Activated gamma-delta T cell treated with Interleukin-2 at 50 U/mL for 16 hours (primary cell): ENCODE measurements at regions not wholly inside any gene's neighbourhood (a gene's known extent, or its start where the extent isn't known, plus 50 kb on each side); places are given as distances from the start of the nearest gene placed in this dataset.

Source experiments
- DNase-seq: peaks from one replicate; pipeline ENCODE4 v3.0.0-alpha.2; 2020

GRCh38 chr5:56540266-56540665 lies 275.1 kb upstream of the MAP3K1 start:
- DNase-seq: no peak

- no peak for DNase-seq
Observed at GRCh38 chr5:56538580-56538979, 276.8 kb upstream of the MAP3K1 start.

DNA sequence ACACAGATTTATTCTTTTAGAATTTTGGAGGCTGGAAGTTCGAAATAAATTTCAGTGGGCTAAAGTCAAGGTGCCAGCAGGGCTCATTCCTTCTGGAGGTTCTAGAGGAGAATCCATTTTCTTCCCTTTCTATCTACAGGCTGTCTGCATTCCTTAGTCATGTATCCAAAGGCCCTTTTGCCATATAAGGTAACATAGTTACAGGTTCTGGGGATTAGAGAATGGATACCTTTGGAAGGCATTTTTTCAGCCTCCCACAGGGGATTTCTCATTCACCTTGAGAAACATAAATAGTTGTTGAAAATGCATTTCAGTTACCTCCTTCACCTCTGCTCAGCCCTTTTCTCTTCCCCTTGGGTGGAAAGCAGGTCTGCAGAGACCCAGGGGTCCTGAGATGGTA lies 280.0 kb upstream of the MAP3K1 start:
- no peak for DNase-seq

GRCh38 chr5:56534102-56534829 lies 281.1 kb upstream of the MAP3K1 start:
- DNase-seq: no peak

GRCh38 chr5:56532466-56532865 lies 282.9 kb upstream of the MAP3K1 start:
- DNase-seq: no peak

GRCh38 chr5:56530626-56531138 lies 284.7 kb upstream of the MAP3K1 start:
- DNase-seq: no peak

DNA sequence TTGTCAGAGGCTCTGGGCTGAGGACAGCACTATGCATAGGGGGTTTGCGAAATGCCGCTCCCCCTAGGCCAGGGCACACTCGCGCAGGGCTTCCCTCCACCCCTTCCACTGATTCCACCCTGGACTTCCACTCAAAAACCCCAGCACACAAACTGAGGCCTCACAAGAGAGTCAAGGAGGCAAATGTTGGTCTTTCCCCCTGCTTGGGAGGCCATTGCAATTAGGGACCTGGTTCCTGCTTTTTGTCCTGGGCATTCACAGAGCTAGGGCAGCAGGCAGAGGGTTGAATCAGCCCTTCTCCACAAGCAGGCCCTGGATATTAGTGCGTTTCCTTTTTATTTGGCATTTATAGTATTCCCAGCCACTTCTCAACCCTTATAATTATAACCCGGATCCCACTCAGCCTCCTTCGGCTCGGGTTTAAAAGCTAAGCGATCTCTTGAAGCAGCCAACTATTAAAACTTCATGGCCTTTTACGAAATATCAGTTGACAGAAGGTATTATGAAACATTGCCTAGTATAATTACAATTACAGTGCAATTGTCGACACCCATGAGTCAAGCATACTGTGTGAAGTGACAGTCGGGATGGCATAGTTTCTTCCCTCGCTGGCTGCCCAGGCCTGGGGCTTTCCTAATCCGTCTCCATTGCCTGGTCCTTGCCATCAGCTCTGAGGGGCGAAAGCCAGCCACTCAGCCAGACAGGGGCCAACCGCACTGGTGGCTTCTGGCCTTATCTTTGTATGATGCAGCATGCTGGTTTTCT lies 285.5 kb upstream of the MAP3K1 start:
- DNase-seq: no peak

GRCh38 chr5:56527174-56527573 lies 288.2 kb upstream of the MAP3K1 start:
- DNase-seq: no peak

DNA sequence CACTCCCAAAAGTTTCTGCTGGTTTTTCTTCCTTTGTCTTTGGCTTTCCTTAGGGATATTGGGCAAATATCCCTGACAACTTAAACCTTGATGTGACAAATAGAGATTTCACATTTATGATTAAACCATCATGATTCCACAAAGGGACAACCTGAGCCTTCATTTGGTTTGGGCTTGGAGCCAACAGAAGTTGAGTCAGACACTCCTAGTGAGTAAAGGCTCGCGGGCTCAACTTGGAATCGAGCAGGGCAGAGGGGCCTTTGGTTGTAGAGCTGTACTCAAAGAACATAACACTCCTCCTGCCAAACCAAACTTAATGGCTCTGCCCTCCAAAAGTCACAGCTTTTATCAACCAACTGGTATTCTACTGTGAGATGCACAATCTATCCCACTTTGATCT lies 290.2 kb upstream of the MAP3K1 start:
- no peak for DNase-seq

DNA sequence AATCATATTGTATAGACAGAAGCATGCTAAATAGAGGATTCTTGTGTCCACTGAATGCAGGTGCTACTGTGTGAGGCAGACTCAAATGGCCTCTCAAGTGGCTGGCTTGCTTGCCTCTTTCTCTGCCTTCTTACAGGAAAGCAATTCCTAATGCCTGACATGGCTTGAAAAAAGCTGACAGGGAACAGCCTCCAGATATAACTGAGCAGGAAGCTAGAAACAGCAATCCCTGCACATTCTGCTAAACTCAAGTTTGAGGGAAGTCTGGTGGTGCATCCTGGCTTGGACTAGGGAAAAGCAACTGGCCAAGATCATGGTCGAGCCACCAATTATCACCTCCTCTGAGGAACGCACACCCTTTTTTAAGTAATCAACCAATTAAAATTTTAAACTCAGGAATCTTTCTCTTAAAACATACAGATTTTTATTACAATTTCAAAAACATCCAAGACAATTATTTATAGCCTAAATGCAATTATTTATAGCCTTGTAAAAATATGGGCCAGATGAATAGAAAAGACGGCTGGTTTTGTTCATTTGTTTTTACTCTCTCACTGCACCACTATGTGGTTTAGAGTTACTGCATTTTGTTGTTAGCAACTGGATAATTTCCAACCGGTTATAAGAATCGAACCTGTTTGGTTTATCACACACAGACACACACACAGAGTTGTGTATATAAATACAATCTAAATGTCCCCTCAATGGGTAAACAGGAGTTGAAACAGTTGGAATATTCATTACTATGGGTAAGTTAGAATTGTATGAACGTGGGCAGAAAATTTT lies 290.9 kb upstream of the ANKRD55 start:
- DNase-seq: no peak

DNA sequence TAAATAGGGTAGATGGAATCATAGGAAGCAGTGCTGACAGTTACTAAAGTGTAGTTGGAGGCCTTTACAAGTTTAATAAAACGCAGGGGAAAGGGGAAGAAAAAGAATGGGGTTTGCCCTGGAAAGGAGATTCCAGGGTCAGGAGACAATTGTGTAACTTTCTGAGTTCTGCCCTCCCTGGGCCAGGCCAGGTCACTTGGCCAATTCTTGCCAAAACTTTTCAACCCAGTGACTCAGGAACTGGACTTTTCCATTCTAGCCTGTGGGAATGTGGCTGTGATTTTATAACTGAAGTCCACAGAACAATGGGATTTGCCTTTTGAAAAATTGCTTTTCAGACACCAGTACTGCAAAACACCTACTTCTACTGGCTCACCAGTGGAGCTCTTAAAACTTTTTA lies 289.8 kb upstream of the ANKRD55 start:
- DNase-seq: no peak

DNA sequence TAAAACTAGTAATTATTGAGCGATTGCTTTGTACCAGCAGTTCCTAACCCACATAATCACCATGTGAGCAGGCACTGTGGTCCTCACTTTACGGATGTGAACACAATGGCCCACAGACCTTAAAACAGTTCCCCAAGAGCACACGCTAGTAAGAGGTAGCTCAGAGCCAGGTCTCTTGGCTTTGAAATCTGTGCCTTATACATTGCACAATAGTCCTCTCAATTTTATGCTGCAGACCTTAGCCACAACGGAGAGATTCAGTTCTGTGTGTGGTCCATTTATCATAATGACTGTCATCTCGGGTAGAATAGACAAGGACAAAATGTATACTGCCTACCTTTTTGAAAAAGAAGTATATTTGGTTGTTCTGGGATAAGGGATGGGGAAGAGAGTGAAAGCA lies 289.0 kb upstream of the ANKRD55 start:
- DNase-seq: no peak

- DNase-seq: no peak
Observed at GRCh38 chr5:56520986-56521730, 288.0 kb upstream of the ANKRD55 start.

DNA sequence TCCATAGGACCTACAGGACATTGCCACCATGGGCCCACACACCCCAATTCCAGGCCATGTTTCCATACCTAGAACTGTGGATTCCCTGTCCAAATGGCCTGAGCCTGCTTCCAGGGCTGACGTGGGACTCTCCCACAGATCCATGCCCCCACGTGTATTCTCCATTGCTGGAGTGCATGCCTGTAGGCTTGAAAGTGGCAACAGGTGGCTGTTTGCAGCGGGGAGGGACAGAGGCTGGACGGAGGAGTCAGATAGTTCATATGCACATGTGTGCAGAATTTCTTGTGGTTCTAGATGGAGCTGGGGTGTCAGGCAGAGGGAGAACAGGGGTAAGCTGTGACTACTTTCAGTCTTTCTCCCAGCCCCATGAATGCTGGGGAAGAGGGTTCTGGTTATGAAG lies 285.7 kb upstream of the ANKRD55 start:
- no peak for DNase-seq

DNA sequence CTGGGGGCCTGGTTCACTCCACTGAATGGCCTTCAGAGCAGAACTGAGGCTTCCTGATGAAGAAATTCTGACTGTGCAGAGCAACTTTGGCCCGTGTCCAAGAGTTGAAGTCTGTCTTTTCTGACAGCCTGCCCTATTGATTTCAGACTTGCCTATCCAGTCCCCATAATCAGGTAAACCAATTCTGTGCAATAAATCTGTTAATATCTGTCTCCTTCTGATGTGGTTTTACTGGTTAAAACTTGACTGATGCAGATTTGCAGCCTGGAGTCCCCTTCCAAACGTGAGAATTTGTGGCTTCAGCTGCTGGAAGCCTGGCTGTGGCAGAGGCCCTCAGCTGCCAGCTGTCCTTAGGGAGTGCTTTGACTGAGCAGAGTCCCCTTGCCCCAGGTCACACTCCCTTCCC lies 283.9 kb upstream of the ANKRD55 start:
- no peak for DNase-seq

GRCh38 chr5:56516441-56516840 lies 283.3 kb upstream of the ANKRD55 start:
- no peak for DNase-seq

DNA sequence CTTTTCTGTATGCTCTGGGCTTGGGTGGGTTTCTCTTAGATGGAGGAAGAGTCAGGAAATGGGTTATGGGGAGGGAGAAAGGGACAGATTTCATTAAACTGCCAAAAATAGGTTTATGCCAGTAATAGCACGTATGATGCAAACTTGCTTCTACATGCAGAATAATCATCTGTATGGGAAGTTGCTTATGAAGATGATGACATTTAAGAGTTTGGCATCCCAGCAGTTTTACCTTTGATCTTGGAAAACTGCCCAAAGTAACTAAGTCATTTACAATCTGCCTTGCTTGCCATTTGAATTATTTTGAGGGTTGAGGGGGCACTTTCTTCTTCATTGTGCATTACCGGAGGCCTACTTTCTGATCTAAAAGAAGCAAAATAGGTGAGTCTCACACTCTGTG lies 282.9 kb upstream of the ANKRD55 start:
- DNase-seq: no peak

DNA sequence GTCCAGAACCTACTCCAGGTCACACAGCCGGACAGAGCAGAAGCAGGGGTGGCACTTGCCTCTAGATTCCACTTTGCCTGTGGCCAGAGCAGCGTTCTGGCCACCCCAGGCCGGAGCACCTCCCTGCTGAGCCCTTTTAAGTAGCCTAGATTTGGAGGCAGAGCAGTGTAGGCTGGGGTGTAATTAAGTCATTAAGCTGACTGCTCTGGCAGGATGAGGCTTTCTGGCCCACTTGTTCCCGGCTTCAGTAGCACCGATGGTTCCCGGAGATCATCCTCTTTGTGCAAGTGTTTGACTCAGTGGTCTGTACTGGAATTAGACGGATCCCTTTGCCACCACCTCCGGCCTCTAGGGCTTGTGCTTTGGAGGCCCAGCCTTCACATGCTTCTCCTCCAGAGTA lies 281.9 kb upstream of the ANKRD55 start:
- DNase-seq: no peak

DNA sequence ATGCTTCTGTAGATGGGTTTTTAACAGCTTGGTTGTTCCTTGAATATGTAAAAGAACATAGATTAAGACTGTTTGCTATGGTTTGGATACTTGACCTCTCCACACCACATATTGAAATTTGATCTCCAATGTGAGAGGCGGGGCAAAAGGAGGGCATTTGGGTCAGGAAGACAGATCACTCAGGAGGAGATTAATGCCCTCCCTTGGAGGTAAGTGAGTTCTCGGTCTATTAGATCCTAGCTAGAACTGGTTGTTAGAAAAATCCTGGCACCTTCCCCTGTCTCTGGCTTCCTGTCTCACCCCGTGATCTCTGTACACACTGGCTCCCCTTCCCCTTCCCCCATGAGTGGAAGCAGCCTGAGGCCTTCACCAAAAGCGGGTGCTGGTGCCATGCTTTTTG lies 281.1 kb upstream of the ANKRD55 start:
- no peak for DNase-seq

- DNase-seq: no peak
Observed at GRCh38 chr5:56513141-56513540, 280.0 kb upstream of the ANKRD55 start.

DNA sequence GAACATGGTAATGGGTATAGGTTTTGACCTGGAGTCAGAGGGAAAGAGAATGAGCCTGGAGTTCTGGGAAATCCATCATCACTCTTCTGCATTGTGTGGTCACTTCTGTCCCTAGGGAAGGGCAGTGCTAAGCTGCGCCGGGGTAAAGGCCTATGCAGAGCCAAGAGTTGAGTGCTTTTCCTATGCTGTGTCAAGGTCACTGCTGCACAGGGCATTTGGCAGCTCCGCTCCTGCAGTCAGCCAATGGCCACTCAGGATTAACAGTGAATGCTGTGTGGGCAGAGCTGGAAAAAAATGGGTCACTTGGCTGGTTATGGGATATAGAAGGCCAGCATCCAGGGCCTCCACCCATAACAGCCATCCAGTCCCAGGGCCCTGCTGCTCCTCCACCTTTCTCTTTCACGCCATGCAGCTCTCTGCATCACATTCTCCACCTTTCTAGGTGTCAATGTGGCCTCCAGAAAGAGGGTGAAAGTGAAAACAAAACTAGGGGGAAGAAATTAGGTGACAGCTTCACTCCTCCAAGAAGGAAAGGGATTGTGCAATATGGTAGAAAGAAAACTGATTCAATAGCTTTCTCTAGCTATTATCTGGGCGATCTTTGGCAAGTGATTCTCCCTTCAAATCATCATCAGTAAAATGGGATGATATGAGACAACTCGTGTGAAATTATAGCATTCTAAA lies 279.3 kb upstream of the ANKRD55 start:
- DNase-seq: no peak

DNA sequence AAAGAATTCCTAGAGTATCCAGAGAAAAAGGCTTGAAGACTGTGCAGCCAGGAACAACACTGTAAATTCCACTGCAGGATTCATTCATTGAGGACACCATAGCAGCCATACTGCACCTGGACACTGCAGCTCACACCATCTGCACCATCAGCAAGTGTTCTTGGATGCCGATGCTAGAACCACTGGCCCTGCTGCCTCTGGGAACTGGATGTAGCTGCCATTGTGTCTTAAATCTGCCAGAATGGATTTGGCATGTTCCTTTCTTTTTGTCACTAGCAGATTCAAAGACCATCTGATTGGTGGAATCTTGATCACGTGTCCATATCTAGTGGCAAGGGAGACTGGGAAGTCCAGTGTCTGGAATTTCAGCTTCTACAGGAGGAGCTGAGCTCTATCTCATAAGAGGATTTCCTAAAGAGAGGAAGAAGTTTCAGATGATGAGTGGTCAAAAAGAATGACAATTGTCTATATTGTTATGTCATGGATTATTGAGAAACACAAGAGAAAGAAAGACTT lies 278.3 kb upstream of the ANKRD55 start:
- DNase-seq: no peak
